Upper lobe of left lung (tissue), 4 donors: ENCODE measurements at regions not wholly inside any gene's neighbourhood (a gene's known extent, or its start where the extent isn't known, plus 50 kb on each side); places are given as distances from the start of the nearest gene placed in this dataset.

Source experiments
- CTCF ChIP-seq, 6 experiments: fragments of 450-650 bp in 4 of 6; fragments of 200-600 bp in 2 of 6; sonication (generic) in 2 of 6; IDR thresholded peaks; one replicate each; pipeline ENCODE4 v1.5.1; 2016 to 2019; ENCODE audit warnings: antibody characterized with exemption in 6 of 6
- POLR2A ChIP-seq, 4 donors: fragments of 450-650 bp; IDR thresholded peaks; one replicate each; pipeline ENCODE4 v1.5.1; 2016 to 2017; ENCODE audit warnings: antibody characterized with exemption in 4 of 4, mild to moderate bottlenecking in 2 of 4

- TF ChIP-seq CTCF (IDR thresholded peaks at IDR 0.05) (no peak), POLR2A (IDR thresholded peaks at IDR 0.05) (no peak)
Measured at GRCh38 chr6:22825210-22825609, 255.8 kb downstream of the HDGFL1 start.
